Esophagus muscularis mucosa (tissue), 4 donors: ENCODE measurements at regions not wholly inside any gene's neighbourhood (a gene's known extent, or its start where the extent isn't known, plus 50 kb on each side); places are given as distances from the start of the nearest gene placed in this dataset.
A peak's percentile ranks its signal among the peaks of the same experiment; 100 is the strongest.

ENCODE experiments used
- DNase-seq: peaks from one replicate; pipeline ENCODE4 v3.0.0-alpha.2; 2017; ENCODE audit errors: extremely low spot score
- H3K27ac ChIP-seq, 4 donors: fragments of 200-600 bp; sonication (generic); replicated peaks in 1 of 4; 1 replicate in 3 of 4; 2 replicates in 1 of 4; pipeline ENCODE4 v1.5.1; 2016 to 2019; ENCODE audit warnings: mild to moderate bottlenecking in 1 of 4
- H3K27me3 ChIP-seq, 4 donors: fragments of 200-600 bp; sonication (generic); one replicate each; pipeline versions ENCODE4 v1.5.1 to v1.6.0; 2016 to 2019
- H3K36me3 ChIP-seq, 4 donors: fragments of 200-600 bp; sonication (generic); one replicate each; pipeline ENCODE4 v1.5.1; 2016 to 2019
- H3K4me1 ChIP-seq, 4 donors: fragments of 200-600 bp; sonication (generic); one replicate each; pipeline ENCODE4 v1.5.1; 2016 to 2019
- H3K4me3 ChIP-seq, 4 donors: fragments of 200-600 bp; sonication (generic); 1 replicate in 2 of 4; 2 replicates in 2 of 4; pipeline ENCODE4 v1.5.1; 2016 to 2019; ENCODE audit warnings: mild to moderate bottlenecking in 4 of 4, moderate library complexity in 1 of 4
- H3K9me3 ChIP-seq, 4 donors: fragments of 200-600 bp; sonication (generic); 1 replicate in 3 of 4; 2 replicates in 1 of 4; pipeline ENCODE4 v1.5.1; 2016 to 2019
- EP300 ChIP-seq: sonication (generic); formaldehyde crosslinking; IDR thresholded peaks from one replicate; pipeline ENCODE4 v1.6.1; 2017; ENCODE audit warnings: antibody characterized with exemption
- POLR2A ChIP-seq: fragments of 450-650 bp; IDR thresholded peaks from one replicate; pipeline ENCODE4 v1.6.1; 2017; ENCODE audit warnings: antibody characterized with exemption, moderate library complexity, mild to moderate bottlenecking, low read depth
- POLR2AphosphoS5 ChIP-seq, 2 donors: sonication (generic); formaldehyde crosslinking; IDR thresholded peaks; one replicate each; pipeline ENCODE4 v1.6.1; 2017; ENCODE audit warnings: antibody characterized with exemption in 2 of 2
- WGBS: methylation state at CpG from one replicate; pipeline ENCODE4 v1.1.5; 2018; 5-methylcytosine and 5-hydroxymethylcytosine counted together
- intact Hi-C: fragments of 100-400 bp; cut with DNase I; formaldehyde crosslinking; loops from one replicate; pipeline ENCODE4 v1.15.1; 2023
- TF ChIP-seq, protein P1 (sequence below), 3 experiments: fragments of 200-600 bp in 2 of 3; fragments of 450-650 bp in 1 of 3; sonication (generic) in 2 of 3; IDR thresholded peaks; one replicate each; pipeline ENCODE4 v1.5.1; 2017 to 2019; ENCODE audit warnings: antibody characterized with exemption in 3 of 3, mild to moderate bottlenecking in 2 of 3, moderate library complexity in 1 of 3

DNA sequence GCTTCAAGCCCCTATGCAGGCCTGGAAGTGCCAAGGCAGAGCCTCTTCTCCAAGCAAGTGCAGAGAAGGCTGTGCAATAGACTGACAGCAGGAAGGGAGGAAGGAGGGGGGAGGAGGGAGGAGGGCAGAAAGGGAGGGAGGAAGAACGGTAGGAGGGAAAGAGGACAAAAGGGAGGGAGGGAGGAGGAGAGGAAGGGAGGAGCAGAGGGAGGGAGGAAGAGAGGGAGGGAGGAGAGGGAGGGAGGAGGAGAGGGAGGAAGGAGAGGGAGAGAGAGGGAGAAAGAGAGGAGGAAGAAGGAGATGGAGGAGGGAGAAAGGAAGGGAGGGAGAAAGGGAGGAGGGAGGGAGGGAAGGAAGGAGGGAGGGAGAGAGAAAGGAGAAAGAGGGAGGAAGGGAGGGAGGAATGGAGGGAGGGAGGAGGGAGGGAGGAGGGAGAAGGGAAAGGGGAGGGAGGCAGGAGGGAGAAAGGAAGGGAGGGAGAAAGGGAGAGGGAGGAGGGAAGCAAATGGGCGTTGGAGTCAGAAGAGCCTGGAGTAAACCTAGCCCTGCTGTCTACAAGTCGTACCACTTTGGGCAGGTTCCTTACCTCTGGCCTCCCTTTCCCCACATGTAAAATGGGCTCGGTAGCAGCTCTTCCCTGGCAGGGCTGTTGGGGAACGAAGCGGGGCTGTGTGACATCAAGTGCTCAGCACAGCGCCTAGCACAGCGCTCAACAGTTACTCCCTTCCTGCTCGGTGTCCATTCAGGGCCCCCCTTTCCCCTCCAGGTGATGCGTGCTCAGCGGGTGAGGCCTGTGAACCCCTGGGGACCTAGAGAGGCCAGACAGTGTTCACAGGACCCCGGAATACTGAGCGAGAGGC, 244.6 kb downstream of the NPHP4 start:
- Histone ChIP-seq H3K27ac (no peak overlapping the region), H3K9me3 (no peaks in the 10 kb centered on the region), H3K4me3 (no peak overlapping the region), H3K4me1 (peaks cover 0 to 16% (median 3%) of the 10 kb centered on the region in 4 donors), H3K36me3 (no peaks in the 10 kb centered on the region), H3K27me3 (peaks cover 0 to 91% (median 4%) of the 10 kb centered on the region in 4 donors)
- intact Hi-C loops, result loop anchor here (5.0 kb wide), 1 partner anchor 235 kb away; no protein-coding TSS in a partner anchor
- DNase-seq, result no peak
- WGBS, result 70% methylated on average over 13 of the region's 13 CpGs
- TF ChIP-seq, protein P1, sequence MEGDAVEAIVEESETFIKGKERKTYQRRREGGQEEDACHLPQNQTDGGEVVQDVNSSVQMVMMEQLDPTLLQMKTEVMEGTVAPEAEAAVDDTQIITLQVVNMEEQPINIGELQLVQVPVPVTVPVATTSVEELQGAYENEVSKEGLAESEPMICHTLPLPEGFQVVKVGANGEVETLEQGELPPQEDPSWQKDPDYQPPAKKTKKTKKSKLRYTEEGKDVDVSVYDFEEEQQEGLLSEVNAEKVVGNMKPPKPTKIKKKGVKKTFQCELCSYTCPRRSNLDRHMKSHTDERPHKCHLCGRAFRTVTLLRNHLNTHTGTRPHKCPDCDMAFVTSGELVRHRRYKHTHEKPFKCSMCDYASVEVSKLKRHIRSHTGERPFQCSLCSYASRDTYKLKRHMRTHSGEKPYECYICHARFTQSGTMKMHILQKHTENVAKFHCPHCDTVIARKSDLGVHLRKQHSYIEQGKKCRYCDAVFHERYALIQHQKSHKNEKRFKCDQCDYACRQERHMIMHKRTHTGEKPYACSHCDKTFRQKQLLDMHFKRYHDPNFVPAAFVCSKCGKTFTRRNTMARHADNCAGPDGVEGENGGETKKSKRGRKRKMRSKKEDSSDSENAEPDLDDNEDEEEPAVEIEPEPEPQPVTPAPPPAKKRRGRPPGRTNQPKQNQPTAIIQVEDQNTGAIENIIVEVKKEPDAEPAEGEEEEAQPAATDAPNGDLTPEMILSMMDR (IDR thresholded peaks at IDR 0.05), result no peak
- no peak for TF ChIP-seq EP300
- TF ChIP-seq POLR2A, result no peak
- TF ChIP-seq POLR2AphosphoS5 (IDR thresholded peaks at IDR 0.05), result no peak

DNA sequence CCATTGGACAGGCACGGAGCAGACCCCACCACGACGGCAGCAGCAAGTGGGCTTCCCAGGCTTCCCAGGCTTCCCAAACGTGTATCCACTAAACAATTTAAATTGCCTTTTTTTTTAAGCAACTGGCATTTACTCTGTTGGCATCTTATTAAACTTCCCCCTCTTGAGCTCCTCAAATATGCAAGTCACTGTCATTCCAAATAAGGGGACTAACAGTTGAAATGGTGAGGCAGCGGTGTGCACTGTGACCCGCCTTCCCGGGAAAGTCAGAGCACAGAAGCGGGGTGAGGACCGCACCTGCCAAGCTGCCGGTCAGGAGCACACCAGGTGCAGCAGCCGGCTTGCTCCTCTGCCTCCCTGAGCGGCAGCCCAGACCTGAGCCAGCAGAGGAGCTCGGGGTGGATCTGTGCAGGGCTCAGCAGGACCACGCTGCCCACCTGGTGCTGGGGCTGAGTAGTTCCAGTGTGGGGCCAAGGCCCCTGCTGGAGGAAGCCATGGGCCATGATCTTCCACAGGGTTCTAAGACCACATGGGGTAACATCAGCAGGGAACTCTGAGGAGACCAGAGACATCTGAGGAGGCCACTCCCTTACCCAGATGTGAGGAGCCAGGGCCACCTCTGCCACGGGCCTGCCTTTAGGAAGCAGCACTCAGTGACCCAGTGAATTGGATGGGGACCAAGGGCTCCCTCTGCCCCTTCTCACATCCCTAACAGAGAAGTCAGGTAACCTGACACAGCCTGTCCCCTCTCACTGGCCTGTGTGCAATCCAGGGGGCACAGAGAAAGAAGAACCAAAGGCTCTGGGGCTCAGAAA, 245.4 kb downstream of the NPHP4 start:
- no peak overlapping the region for H3K27ac ChIP-seq
- TF ChIP-seq, protein P1 (IDR thresholded peaks at IDR 0.05), result no peak
- no peak for TF ChIP-seq EP300
- no peak for TF ChIP-seq POLR2A
- no peak for TF ChIP-seq POLR2AphosphoS5 (IDR thresholded peaks at IDR 0.05)
- H3K9me3 ChIP-seq, result no peaks in the 10 kb centered on the region
- WGBS, result 53% methylated on average over 11 of the region's 15 CpGs
- no peaks in the 10 kb centered on the region for H3K36me3 ChIP-seq
- peaks cover 0 to 94% (median 4%) of the 10 kb centered on the region in 4 donors for H3K27me3 ChIP-seq
- intact Hi-C loops, result loop anchor here (5.0 kb wide), 1 partner anchor 235 kb away; no protein-coding TSS in a partner anchor
- DNase-seq, result no peak
- no peak overlapping the region for H3K4me3 ChIP-seq
- H3K4me1 ChIP-seq, result peaks cover 0 to 16% (median 3%) of the 10 kb centered on the region in 4 donors

DNA sequence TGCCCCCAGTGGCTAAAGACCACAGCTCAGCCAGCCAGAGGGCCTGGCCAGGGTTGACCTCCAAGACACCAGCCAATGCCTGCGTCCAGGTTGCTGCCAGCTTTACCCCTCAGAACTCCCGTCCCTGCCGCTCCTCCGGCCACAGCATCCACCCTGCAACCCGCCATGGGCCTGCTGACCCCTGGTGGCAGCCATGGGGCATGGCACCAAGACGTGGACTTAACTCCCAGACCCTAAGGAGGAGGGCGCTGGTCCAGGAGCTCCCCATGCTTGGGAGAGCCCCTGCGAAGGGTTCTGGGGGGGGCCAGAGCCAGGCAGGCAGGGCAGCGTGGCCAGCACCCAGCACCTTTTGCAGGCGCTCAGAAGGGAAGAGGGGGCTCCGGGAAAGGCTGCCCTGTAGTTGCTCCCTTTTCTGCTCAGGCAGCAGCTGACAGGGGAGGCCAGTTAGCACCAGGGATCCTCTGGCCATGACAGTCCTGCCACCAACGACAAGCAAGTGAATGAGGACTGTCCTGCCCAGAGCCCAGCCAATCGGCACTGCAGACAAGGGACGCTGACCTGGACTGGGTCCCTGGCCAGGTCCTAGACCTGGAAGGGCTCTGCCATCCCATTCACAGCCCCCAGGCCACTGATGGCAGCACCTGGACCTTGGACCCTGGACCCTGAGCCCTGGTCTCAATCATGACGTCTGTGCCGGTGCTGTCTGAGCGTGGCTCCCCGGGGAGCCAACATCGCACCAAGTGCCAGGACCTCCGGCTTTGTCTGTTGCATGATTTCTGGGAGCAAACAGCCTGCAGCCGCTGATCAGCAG, 246.2 kb downstream of the NPHP4 start:
- intact Hi-C loops, result loop anchor here (5.0 kb wide), 1 partner anchor 234 kb away; no protein-coding TSS in a partner anchor
- H3K27ac ChIP-seq, result no peak overlapping the region
- H3K4me1 ChIP-seq, result peaks cover 0 to 16% (median 3%) of the 10 kb centered on the region in 4 donors
- H3K36me3 ChIP-seq, result no peaks in the 10 kb centered on the region
- no peak overlapping the region for H3K4me3 ChIP-seq
- DNase-seq, result no peak
- peaks cover 0 to 94% (median 4%) of the 10 kb centered on the region in 4 donors for H3K27me3 ChIP-seq
- no peaks in the 10 kb centered on the region for H3K9me3 ChIP-seq
- TF ChIP-seq EP300 (no peak), POLR2AphosphoS5 (IDR thresholded peaks at IDR 0.05) (no peak), POLR2A (no peak)
- TF ChIP-seq, protein P1 (IDR thresholded peaks at IDR 0.05), result peak; percentile 83 to 94 (median 89)
- WGBS, result 68% methylated on average over 11 of the region's 21 CpGs
